Neural progenitor cell (in vitro differentiated cells): ENCODE measurements at regions not wholly inside any gene's neighbourhood (a gene's known extent, or its start where the extent isn't known, plus 50 kb on each side); places are given as distances from the start of the nearest gene placed in this dataset.

Experiments
- DNase-seq: peaks from one replicate; pipeline ENCODE4 v3.0.0-alpha.2; 2016; ENCODE audit warnings: low spot score
- H2AFZ ChIP-seq: fragments of 200-600 bp; sonication (generic); replicated peaks from 2 replicates; pipeline ENCODE4 v1.6.1; 2016; ENCODE audit warnings: antibody characterized with exemption
- H3F3A ChIP-seq: fragments of 200-600 bp; sonication (generic); 2 replicates; pipeline ENCODE4 v1.6.1; 2016; ENCODE audit warnings: antibody characterized with exemption, low read depth
- H3K27ac ChIP-seq: fragments of 200-600 bp; sonication (generic); 2 replicates; pipeline ENCODE4 v1.5.1; 2016; ENCODE audit warnings: mild to moderate bottlenecking
- H3K27me3 ChIP-seq: fragments of 200-600 bp; sonication (generic); 2 replicates; pipeline ENCODE4 v1.6.1; 2016; ENCODE audit warnings: mild to moderate bottlenecking, moderate library complexity
- H3K36me3 ChIP-seq: fragments of 200-600 bp; sonication (generic); 2 replicates; pipeline ENCODE4 v1.5.1; 2016
- H3K4me1 ChIP-seq: fragments of 200-600 bp; sonication (generic); 2 replicates; pipeline ENCODE4 v1.6.1; 2016; ENCODE audit warnings: mixed run types
- H3K4me2 ChIP-seq: fragments of 200-600 bp; sonication (generic); 2 replicates; pipeline ENCODE4 v1.6.1; 2016
- H3K4me3 ChIP-seq: fragments of 200-600 bp; sonication (generic); 2 replicates; pipeline ENCODE4 v1.5.1; 2016
- H3K79me2 ChIP-seq: fragments of 200-600 bp; sonication (generic); 2 replicates; pipeline ENCODE4 v1.6.1; 2016; ENCODE audit warnings: low read depth
- H3K9ac ChIP-seq: fragments of 200-600 bp; sonication (generic); 2 replicates; pipeline ENCODE4 v1.6.1; 2016
- H3K9me3 ChIP-seq: fragments of 200-600 bp; sonication (generic); 2 replicates; pipeline ENCODE4 v1.5.1; 2016; ENCODE audit warnings: low read depth
- H4K20me1 ChIP-seq: fragments of 200-600 bp; sonication (generic); 2 replicates; pipeline ENCODE4 v1.6.1; 2016; ENCODE audit warnings: low read depth
- H3K27ac Mint-ChIP-seq: 3 replicates; pipeline ENCODE4 v1.8.0; 2021; ENCODE audit warnings: mixed read lengths
- H3K27me3 Mint-ChIP-seq: 2 replicates; pipeline ENCODE4 v1.8.0; 2022; ENCODE audit warnings: low read depth, mild to moderate bottlenecking, inconsistent platforms, moderate library complexity, mixed read lengths; ENCODE audit not compliant: insufficient read depth
- H3K36me3 Mint-ChIP-seq: 3 replicates; pipeline ENCODE4 v1.8.0; 2021; ENCODE audit warnings: mixed read lengths
- H3K4me1 Mint-ChIP-seq: 3 replicates; pipeline ENCODE4 v1.8.0; 2021; ENCODE audit warnings: mixed read lengths
- H3K4me3 Mint-ChIP-seq: 3 replicates; pipeline ENCODE4 v1.8.0; 2021; ENCODE audit warnings: mild to moderate bottlenecking, moderate library complexity, mixed read lengths
- H3K9me3 Mint-ChIP-seq: 3 replicates; pipeline ENCODE4 v1.8.0; 2020; ENCODE audit warnings: mixed read lengths
- EZH2 ChIP-seq: fragments of 200-600 bp; sonication (generic); IDR thresholded peaks from 2 replicates; pipeline ENCODE4 v1.6.1; 2017; ENCODE audit warnings: antibody characterized with exemption, mild to moderate bottlenecking, moderate library complexity
- EZH2phosphoT487 ChIP-seq: fragments of 200-600 bp; sonication (generic); IDR thresholded peaks from 2 replicates; pipeline ENCODE4 v1.6.1; 2017; ENCODE audit warnings: antibody characterized with exemption
- TF ChIP-seq, protein P1 (sequence below): fragments of 200-600 bp; sonication (generic); IDR thresholded peaks from 2 replicates; pipeline ENCODE4 v1.5.1; 2017; ENCODE audit warnings: antibody characterized with exemption, mild to moderate bottlenecking

DNA sequence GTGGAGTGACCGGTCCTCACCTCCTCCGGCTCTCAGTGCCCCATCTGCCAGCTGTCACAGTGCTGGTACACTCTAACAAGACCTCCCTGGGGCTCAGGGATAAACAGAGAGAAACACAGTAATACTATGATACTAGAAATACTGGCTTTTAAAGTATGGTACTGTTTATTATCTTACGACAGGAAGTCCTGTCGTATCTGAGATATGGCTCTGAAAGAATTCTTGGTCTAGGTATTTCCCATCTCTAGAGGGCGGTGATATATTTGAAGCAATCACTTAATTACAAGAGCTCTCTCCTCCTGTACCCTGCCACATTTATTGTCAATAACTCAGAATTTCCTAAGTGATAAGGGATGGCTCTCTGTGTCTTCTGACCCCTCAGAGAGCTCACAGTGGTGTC lies 119.1 kb downstream of the RRM1 start:
- Mint-ChIP-seq H3K9me3 (no peaks in the 10 kb centered on the region), H3K27ac (no peak overlapping the region), H3K27me3 (peaks cover 20% of the 10 kb centered on the region), H3K4me3 (no peak overlapping the region), H3K36me3 (no peaks in the 10 kb centered on the region), H3K4me1 (peaks cover 2% of the 10 kb centered on the region)
- no peaks in the 10 kb centered on the region for H3K36me3 ChIP-seq
- H3K9me3 ChIP-seq = no peaks in the 10 kb centered on the region
- TF ChIP-seq EZH2 (no peak), EZH2phosphoT487 (no peak)
- TF ChIP-seq, protein P1, sequence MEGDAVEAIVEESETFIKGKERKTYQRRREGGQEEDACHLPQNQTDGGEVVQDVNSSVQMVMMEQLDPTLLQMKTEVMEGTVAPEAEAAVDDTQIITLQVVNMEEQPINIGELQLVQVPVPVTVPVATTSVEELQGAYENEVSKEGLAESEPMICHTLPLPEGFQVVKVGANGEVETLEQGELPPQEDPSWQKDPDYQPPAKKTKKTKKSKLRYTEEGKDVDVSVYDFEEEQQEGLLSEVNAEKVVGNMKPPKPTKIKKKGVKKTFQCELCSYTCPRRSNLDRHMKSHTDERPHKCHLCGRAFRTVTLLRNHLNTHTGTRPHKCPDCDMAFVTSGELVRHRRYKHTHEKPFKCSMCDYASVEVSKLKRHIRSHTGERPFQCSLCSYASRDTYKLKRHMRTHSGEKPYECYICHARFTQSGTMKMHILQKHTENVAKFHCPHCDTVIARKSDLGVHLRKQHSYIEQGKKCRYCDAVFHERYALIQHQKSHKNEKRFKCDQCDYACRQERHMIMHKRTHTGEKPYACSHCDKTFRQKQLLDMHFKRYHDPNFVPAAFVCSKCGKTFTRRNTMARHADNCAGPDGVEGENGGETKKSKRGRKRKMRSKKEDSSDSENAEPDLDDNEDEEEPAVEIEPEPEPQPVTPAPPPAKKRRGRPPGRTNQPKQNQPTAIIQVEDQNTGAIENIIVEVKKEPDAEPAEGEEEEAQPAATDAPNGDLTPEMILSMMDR = no peak
- H3K4me3 ChIP-seq = no peak overlapping the region
- H3K4me1 ChIP-seq = no peaks in the 10 kb centered on the region
- no peak overlapping the region for H3K9ac ChIP-seq
- no peaks in the 10 kb centered on the region for H4K20me1 ChIP-seq
- H3F3A ChIP-seq = no peaks in the 10 kb centered on the region
- DNase-seq = no peak
- no peak overlapping the region for H2AFZ ChIP-seq
- H3K79me2 ChIP-seq = no peaks in the 10 kb centered on the region
- peaks cover 40% of the 10 kb centered on the region for H3K27me3 ChIP-seq
- no peak overlapping the region for H3K4me2 ChIP-seq
- H3K27ac ChIP-seq = no peak overlapping the region

DNA sequence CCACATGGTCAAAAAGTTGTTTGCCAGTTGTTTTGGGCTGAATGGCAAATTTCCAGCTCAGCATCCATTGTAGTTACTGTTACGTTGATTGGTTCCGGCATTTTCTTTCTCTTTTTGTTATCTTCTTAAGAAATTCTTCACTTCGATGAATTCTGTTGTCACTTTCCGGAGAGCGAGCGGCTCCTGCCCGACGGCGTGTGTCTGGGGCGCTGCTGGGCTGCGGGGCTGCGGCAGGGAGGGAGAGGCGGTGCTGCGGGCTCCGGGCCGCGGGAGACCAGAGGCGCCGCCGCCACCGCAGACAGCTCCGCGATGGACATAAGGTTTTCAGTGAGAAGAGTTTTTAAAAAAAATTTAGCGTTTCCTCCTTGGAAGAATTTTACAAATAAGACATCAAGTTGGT lies 117.4 kb downstream of the RRM1 start:
- Histone ChIP-seq H3K36me3 (no peaks in the 10 kb centered on the region), H3K9ac (no peak overlapping the region), H3K4me1 (no peaks in the 10 kb centered on the region), H3F3A (no peaks in the 10 kb centered on the region), H2AFZ (no peak overlapping the region), H3K4me3 (peak overlapping the region; percentile 13), H4K20me1 (no peaks in the 10 kb centered on the region), H3K9me3 (no peaks in the 10 kb centered on the region), H3K27ac (no peak overlapping the region), H3K27me3 (peaks cover 40% of the 10 kb centered on the region), H3K4me2 (peak overlapping the region; percentile 52), H3K79me2 (no peaks in the 10 kb centered on the region)
- Mint-ChIP-seq H3K27ac (no peak overlapping the region), H3K4me1 (peaks cover 2% of the 10 kb centered on the region), H3K27me3 (peaks cover 20% of the 10 kb centered on the region), H3K36me3 (no peaks in the 10 kb centered on the region), H3K9me3 (no peaks in the 10 kb centered on the region), H3K4me3 (peak overlapping the region; percentile 61)
- peak; percentile 61 for TF ChIP-seq EZH2
- TF ChIP-seq, protein P1 = no peak
- peak; percentile 58 for DNase-seq

DNA sequence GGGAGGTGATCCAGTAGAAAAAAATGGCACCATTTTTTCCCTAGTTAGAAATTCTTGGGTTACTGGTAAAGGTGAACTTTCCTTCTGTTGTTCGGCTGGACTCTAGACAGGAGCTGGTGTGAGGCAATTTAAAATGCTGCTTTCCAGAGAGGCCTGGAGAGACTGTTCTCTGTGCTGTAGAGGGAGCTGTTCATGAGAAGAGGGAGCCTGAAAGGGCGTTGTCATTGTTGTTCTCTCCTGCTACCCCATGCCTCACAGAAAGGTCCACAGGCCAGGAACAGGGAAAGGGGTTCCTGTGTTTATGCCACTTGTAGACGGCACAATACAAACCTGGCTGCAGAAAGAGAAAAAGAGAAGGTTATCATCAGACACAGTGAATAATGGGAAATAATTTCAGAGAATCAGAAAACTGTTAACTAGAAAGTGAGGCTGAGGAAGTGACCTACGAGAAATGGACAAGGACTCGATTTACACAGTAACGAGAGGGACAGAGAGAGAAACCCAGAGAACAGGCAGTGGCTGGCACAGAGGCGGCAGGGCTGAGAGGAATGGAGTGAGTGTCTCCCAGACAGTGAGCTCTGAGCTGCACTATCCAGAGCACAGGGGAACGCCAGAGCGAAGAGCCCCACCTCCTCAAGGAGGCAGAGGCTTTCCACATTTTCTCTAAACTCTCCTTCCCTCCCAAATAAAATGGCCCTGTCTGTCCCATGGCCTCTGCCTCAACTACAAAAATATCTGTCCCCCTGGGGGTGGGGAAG lies 109.2 kb downstream of the RRM1 start:
- H3F3A ChIP-seq = no peaks in the 10 kb centered on the region
- no peaks in the 10 kb centered on the region for H3K9me3 ChIP-seq
- H3K4me3 ChIP-seq = no peak overlapping the region
- H4K20me1 ChIP-seq = no peaks in the 10 kb centered on the region
- peaks cover 8% of the 10 kb centered on the region for H3K4me1 ChIP-seq
- Mint-ChIP-seq H3K36me3 (no peaks in the 10 kb centered on the region), H3K9me3 (peaks cover 2% of the 10 kb centered on the region), H3K27me3 (no peaks in the 10 kb centered on the region), H3K4me1 (peaks cover 5% of the 10 kb centered on the region), H3K27ac (no peak overlapping the region), H3K4me3 (no peak overlapping the region)
- no peak overlapping the region for H3K27ac ChIP-seq
- H3K79me2 ChIP-seq = no peaks in the 10 kb centered on the region
- no peaks in the 10 kb centered on the region for H3K36me3 ChIP-seq
- H3K9ac ChIP-seq = no peak overlapping the region
- H3K27me3 ChIP-seq = no peaks in the 10 kb centered on the region
- no peak for TF ChIP-seq EZH2
- TF ChIP-seq, protein P1 = peak; percentile 55
- H3K4me2 ChIP-seq = no peak overlapping the region
- peak; percentile 64 for DNase-seq
- peak overlapping the region; percentile 97 for H2AFZ ChIP-seq
